ENCODE measurements at regions not wholly inside any gene's neighbourhood (a gene's known extent, or its start where the extent isn't known, plus 50 kb on each side); places are given as distances from the start of the nearest gene placed in this dataset.
A peak's percentile ranks its signal among the peaks of the same experiment; 100 is the strongest.

DNA sequence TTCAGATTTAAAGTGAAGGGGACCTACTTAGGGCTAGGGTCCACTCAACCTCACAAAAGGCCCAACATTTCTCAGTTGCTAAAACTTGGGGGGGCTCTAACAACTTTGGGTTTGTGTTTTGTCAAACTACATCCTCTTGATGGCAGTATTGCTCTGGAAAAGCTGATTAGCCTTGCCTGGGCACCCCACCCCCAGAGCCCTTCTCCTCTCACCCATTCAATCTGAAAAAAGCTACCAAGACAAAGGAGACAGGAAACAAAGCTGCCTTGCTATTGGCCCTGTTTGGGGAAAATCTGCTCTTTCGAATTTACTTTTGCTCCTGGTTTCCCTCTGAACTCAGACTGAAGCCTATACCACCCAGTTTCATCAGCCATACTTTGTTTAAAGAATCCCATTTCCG is 195.2 kb upstream of the STK26 start:
- H3K27me3 ChIP-seq: peaks cover 0 to 41% (median 0%) of the 10 kb centered on the region in 7 donors
- no peak overlapping the region for H3K27ac ChIP-seq
- intact Hi-C loops (cut with DNase I): no loop called here
- H3K4me1 ChIP-seq: peaks cover 0 to 18% (median 0%) of the 10 kb centered on the region in 9 donors
- H3K4me3 ChIP-seq: no peak overlapping the region
- ATAC-seq (peak in 1 of 8 donors; percentile 33), DNase-seq (no peak)
- no peaks in the 10 kb centered on the region for H3K36me3 ChIP-seq
- TF ChIP-seq, protein P1, sequence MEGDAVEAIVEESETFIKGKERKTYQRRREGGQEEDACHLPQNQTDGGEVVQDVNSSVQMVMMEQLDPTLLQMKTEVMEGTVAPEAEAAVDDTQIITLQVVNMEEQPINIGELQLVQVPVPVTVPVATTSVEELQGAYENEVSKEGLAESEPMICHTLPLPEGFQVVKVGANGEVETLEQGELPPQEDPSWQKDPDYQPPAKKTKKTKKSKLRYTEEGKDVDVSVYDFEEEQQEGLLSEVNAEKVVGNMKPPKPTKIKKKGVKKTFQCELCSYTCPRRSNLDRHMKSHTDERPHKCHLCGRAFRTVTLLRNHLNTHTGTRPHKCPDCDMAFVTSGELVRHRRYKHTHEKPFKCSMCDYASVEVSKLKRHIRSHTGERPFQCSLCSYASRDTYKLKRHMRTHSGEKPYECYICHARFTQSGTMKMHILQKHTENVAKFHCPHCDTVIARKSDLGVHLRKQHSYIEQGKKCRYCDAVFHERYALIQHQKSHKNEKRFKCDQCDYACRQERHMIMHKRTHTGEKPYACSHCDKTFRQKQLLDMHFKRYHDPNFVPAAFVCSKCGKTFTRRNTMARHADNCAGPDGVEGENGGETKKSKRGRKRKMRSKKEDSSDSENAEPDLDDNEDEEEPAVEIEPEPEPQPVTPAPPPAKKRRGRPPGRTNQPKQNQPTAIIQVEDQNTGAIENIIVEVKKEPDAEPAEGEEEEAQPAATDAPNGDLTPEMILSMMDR (IDR thresholded peaks at IDR 0.05): peak in 6 of 9 donors; percentile 13 to 36 (median 25)
- no peaks in the 10 kb centered on the region for H3K9me3 ChIP-seq
- 55 to 56% methylated on average over 2 of the region's 2 CpGs for WGBS, 2 donors

DNA sequence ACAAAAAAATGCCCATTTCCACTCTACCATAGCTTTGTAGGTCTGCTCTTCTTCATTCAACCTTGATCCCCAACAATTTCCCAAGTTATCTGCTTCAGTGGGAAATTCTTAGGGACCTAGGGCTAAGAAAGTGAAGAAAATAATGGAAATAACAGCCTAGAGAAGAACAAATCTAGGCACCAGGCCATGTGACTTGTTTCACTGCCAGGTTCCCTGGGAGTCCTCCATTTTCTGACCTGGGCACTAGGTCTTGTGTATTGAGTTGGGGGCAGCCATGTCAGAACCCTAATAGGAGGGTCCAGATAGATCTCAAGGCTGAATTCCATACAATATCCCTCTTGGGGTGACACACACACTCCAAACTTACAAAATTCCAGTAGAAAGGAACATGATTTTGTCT is 194.6 kb upstream of the STK26 start:
- Histone ChIP-seq H3K4me3 (no peak overlapping the region), H3K9me3 (no peaks in the 10 kb centered on the region), H3K4me1 (peaks cover 0 to 15% (median 0%) of the 10 kb centered on the region in 9 donors), H3K36me3 (no peaks in the 10 kb centered on the region), H3K27me3 (peaks cover 0 to 45% (median 0%) of the 10 kb centered on the region in 7 donors), H3K27ac (no peak overlapping the region)
- TF ChIP-seq, protein P1 (IDR thresholded peaks at IDR 0.05): no peak
- ATAC-seq (no peak), DNase-seq (no peak)
- intact Hi-C loops (cut with DNase I): no loop called here

DNA sequence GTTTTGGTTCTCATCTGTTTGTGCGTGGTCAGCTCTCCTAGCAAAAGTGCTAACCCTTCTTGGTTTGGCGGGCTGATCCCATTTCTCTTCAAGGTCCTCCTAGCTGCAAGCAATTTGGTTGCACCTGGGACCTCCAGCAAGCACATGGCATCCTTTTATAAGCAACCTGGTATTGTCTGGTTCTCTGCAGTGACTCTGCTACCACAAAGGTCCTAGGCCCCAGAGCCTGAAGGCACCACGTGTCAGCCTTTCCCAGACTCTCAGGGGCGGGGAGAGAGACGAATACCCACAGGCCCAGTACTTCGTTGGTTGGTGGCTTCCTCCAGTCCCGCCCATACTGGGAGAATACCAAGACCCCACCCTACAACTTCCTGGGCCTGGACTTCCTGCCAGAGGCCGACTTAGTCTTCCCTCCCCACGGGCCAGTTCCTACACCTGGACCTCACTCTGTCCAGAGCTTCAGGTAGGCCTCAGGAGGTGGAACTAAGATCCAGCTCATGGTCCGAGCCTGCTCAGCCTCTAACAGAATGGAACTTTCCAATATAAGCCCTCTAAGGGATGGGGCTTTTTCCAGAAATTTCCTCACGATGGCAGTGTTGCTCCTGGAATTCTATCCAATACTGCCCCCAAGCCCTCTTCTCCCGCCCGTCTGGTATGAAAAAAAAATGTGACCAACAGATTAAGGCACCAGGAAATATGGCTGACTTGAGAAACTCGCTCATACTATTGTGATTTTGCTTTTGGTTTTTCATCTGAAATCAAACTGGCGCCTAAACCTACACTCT is 192.5 kb upstream of the STK26 start:
- intact Hi-C loops (cut with DNase I): no loop called here
- ATAC-seq: peak; percentile 90 to 97 (median 96)

DNA sequence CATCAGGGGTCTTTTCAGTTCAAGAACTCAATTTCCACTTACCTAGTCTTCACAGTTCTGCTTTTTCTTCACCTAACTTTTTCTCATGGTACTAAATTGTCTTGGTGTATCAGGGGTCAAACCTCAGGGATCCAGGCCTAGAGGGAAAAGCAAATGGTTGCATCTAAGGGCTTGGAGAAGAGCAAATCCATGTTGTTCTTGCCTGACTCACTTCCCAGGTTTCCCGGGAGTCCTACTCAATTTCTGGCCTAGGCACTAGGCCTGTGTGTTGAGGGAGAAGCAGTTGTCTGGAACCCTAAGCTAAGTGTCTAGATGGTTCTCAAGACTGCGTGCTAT is 191.9 kb upstream of the STK26 start:
- WGBS, 2 donors: 56 to 75% methylated on average over 2 of the region's 2 CpGs
- TF ChIP-seq, protein P1 (IDR thresholded peaks at IDR 0.05): no peak
- H3K36me3 ChIP-seq: no peaks in the 10 kb centered on the region
- DNase-seq (no peak), ATAC-seq (peak in 1 of 8 donors; percentile 10)
- no peaks in the 10 kb centered on the region for H3K9me3 ChIP-seq
- peak overlapping the region in 7 of 10 donors; percentile 12 to 48 (median 34) for H3K4me3 ChIP-seq
- H3K27ac ChIP-seq: peak overlapping the region in 9 of 10 donors; percentile 47 to 86 (median 76)
- intact Hi-C loops (cut with DNase I): no loop called here
- peaks cover 0 to 56% (median 0%) of the 10 kb centered on the region in 7 donors for H3K27me3 ChIP-seq
- H3K4me1 ChIP-seq: peaks cover 0 to 15% (median 0%) of the 10 kb centered on the region in 9 donors

More for the DNA sequence above, 192.5 kb upstream of the STK26 start:
- Histone ChIP-seq H3K27ac (peak overlapping the region in 9 of 10 donors; percentile 47 to 86 (median 76)), H3K4me3 (peak overlapping the region in 8 of 10 donors; percentile 12 to 48 (median 34)), H3K27me3 (peaks cover 0 to 55% (median 0%) of the 10 kb centered on the region in 7 donors), H3K9me3 (no peaks in the 10 kb centered on the region), H3K36me3 (no peaks in the 10 kb centered on the region), H3K4me1 (peaks cover 0 to 15% (median 0%) of the 10 kb centered on the region in 9 donors)
- WGBS, 2 donors: 24 to 26% methylated on average over 15 of the region's 15 CpGs
- DNase-seq: peak; percentile 34 to 83
- TF ChIP-seq, protein P1 (IDR thresholded peaks at IDR 0.05): peak; percentile 30 to 68 (median 61)
